ENCODE measurements at regions not wholly inside any gene's neighbourhood (a gene's known extent, or its start where the extent isn't known, plus 50 kb on each side); places are given as distances from the start of the nearest gene placed in this dataset.

- H3K9ac ChIP-seq = no peak overlapping the region
- H2AFZ ChIP-seq (ENCODE audit: low read depth) = no peak overlapping the region
- no peaks in the 10 kb centered on the region for H3K79me2 ChIP-seq (ENCODE audit: insufficient read depth)
- H3K4me3 ChIP-seq (ENCODE audit: low read depth in 2 of 2, low read length in 1 of 2) = no peak overlapping the region
- no peak for DNase-seq
- TF ChIP-seq USF1 (IDR thresholded peaks at IDR 0.05; ENCODE audit: borderline replicate concordance, low read depth) (no peak), TEAD4 (IDR thresholded peaks at IDR 0.05; ENCODE audit: borderline replicate concordance, insufficient read depth) (no peak), MEF2A (IDR thresholded peaks at IDR 0.05; ENCODE audit: borderline replicate concordance, low read depth) (no peak), SIN3A (IDR thresholded peaks at IDR 0.05; ENCODE audit: borderline replicate concordance, low read depth, low read length) (no peak), ZBTB33 (IDR thresholded peaks at IDR 0.05; ENCODE audit: borderline replicate concordance, low read depth) (no peak), EZH2phosphoT487 (IDR thresholded peaks at IDR 0.05; ENCODE audit: borderline replicate concordance, low read depth) (no peak), JUND (IDR thresholded peaks at IDR 0.05) (no peak), RXRA (IDR thresholded peaks at IDR 0.05; ENCODE audit: borderline replicate concordance, low read depth) (no peak), FOXJ3 (CRISPR knock-in tag; IDR thresholded peaks at IDR 0.05) (no peak), TAF1 (IDR thresholded peaks at IDR 0.05; ENCODE audit: borderline replicate concordance, low read depth, low read length) (no peak), NRF1 (IDR thresholded peaks at IDR 0.05; ENCODE audit: low read depth, low read length) (no peak), IRF3 (IDR thresholded peaks at IDR 0.05; ENCODE audit: low read depth, low read length) (no peak), CTCF (IDR thresholded peaks at IDR 0.05) (no peak), RFX5 (IDR thresholded peaks at IDR 0.05; ENCODE audit: low read length) (no peak)
- TF ChIP-seq, protein P1, sequence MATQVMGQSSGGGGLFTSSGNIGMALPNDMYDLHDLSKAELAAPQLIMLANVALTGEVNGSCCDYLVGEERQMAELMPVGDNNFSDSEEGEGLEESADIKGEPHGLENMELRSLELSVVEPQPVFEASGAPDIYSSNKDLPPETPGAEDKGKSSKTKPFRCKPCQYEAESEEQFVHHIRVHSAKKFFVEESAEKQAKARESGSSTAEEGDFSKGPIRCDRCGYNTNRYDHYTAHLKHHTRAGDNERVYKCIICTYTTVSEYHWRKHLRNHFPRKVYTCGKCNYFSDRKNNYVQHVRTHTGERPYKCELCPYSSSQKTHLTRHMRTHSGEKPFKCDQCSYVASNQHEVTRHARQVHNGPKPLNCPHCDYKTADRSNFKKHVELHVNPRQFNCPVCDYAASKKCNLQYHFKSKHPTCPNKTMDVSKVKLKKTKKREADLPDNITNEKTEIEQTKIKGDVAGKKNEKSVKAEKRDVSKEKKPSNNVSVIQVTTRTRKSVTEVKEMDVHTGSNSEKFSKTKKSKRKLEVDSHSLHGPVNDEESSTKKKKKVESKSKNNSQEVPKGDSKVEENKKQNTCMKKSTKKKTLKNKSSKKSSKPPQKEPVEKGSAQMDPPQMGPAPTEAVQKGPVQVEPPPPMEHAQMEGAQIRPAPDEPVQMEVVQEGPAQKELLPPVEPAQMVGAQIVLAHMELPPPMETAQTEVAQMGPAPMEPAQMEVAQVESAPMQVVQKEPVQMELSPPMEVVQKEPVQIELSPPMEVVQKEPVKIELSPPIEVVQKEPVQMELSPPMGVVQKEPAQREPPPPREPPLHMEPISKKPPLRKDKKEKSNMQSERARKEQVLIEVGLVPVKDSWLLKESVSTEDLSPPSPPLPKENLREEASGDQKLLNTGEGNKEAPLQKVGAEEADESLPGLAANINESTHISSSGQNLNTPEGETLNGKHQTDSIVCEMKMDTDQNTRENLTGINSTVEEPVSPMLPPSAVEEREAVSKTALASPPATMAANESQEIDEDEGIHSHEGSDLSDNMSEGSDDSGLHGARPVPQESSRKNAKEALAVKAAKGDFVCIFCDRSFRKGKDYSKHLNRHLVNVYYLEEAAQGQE (IDR thresholded peaks at IDR 0.05; ENCODE audit: low read depth, low read length) = no peak
- ChIA-PET CTCF (interaction anchor here (0.9 to 12.7 kb wide), 6 partner anchors 9 to 299 kb away, joined by 3 to 152 read pairs (median 12); no protein-coding TSS in a partner anchor), POLR2A (no interaction called here)
- no peaks in the 10 kb centered on the region for H4K20me1 ChIP-seq (ENCODE audit: insufficient read depth)
- H3K4me2 ChIP-seq = no peak overlapping the region
- H3F3A ChIP-seq (replicated peaks; ENCODE audit: insufficient read depth) = no peaks in the 10 kb centered on the region
- no peaks in the 10 kb centered on the region for H3K9me3 ChIP-seq
- no peaks in the 10 kb centered on the region; a peak in 1 of 4 replicates for H3K4me1 ChIP-seq (ENCODE audit: control insufficient read depth in 1 of 2, insufficient read depth in 2 of 2, low read depth in 1 of 2, low read length in 1 of 2)
- H3K27ac ChIP-seq (ENCODE audit: low read depth in 2 of 2, low read length in 1 of 2) = no peak overlapping the region
- H3K27me3 ChIP-seq (ENCODE audit: insufficient read depth) = no peaks in the 10 kb centered on the region
- no peaks in the 10 kb centered on the region for H3K9me2 ChIP-seq
- H3K36me3 ChIP-seq (replicated peaks in 1 of 2; ENCODE audit: control insufficient read depth in 1 of 2, insufficient read depth in 2 of 2, low read length in 1 of 2) = no peaks in the 10 kb centered on the region
- WGBS (ENCODE audit: low lambda C conversion rate) = 10% methylated on average over 8 of the region's 8 CpGs
These were observed 54.4 kb upstream of the SLC6A11 start for GRCh38 chr3:10761583-10761982.
